ENCODE measurements at regions not wholly inside any gene's neighbourhood (a gene's known extent, or its start where the extent isn't known, plus 50 kb on each side); places are given as distances from the start of the nearest gene placed in this dataset.
"Not testable (repeated sequence)": the region's sequence is repeated elsewhere in the genome, so short reads cannot be mapped to it uniquely, and the experiment has no call there.

- no peak for TF ChIP-seq CTCF (conservative IDR thresholded peaks at IDR 0.05)
- H3K27ac ChIP-seq = no peak overlapping the region
These were observed 600.0 kb downstream of the KCTD12 start for GRCh38 chr13:76286178-76286577.

DNA sequence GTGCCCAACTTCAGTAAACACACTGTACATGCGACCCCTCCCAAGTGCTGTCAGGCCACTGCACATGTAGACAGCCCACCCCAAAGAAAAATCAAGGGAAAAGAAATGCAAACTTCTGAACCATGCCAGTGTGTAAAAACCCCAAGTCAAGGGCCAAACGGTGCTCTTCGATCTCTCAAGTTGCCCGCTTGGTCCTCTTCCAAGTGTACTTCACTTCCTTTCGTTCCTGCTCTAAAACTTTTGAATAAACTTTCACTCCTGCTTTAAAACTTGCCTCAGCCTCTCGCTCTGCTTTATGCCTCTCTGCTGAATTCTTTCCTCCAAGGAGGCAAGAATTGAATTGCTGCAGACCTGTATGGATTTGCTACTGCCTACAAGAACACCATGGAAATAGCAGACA, 600.7 kb downstream of the KCTD12 start:
- no peak for TF ChIP-seq CTCF (conservative IDR thresholded peaks at IDR 0.05)
- no peak overlapping the region for H3K27ac ChIP-seq

DNA sequence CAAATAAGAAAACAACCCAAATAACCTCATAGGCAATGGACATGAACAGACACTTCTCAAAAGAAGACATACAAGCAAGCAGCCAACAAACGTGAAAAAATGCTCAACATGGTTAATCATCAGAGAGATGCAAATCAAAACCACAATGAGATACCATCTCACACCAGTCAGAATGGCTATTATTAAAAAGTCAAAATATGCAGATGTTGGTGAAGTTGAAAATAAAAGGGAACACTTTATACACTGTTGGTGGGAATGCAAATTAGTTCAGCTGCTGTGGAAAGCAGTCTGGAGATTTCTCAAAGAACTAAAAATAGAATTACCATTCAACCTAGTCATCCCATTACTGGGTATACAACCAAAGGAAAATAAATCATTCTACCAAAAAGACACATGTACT, 606.4 kb downstream of the KCTD12 start:
- not testable (repeated sequence) for H3K27ac ChIP-seq

DNA sequence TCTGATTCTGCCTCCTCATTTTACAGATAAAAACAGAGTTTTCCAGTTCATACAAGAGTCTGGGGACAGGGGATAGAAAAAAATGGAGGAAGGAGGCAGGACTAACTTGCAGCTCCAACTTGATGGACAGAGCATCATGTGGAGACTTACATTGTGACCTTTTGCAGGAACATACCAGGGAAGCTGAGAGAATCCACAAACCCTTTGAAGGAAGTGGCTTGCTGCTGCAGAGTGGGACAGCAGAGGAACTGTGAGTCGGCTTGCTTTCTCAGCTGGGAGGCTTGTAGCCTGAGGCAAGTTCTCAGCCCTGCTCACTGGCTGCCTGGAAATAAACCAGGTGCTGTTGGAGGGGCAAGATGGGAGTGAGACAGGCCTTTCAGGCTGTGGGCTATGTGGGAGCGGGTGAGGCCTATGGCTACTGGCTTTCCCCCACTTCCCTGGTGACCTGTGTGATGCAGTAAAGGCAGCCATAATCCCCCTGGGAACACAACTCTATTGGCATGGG, 614.4 kb downstream of the KCTD12 start:
- no peak for TF ChIP-seq CTCF (conservative IDR thresholded peaks at IDR 0.05)
- no peak overlapping the region for H3K27ac ChIP-seq

- not testable (repeated sequence) for H3K27ac ChIP-seq
These were observed 617.9 kb downstream of the KCTD12 start for GRCh38 chr13:76268307-76268706.

DNA sequence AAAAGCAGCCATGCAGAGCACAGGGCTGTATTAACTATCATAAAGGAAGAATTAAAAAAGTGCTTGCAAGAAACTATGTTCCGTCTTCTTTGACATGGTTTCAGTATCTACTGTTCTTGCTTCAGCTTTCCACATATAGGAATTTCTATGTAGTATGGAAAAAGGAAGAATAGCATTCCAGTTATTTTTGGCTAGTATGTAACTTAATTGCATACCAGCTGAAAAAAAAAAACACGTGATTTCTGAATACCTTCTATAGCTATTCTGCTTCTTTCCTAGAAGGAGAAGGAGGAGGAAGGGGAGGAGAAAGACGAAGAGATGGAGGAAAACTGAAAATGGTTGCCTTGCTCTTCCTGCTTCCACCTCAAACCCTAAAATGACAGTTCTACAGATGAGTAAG, 619.0 kb downstream of the KCTD12 start:
- no peak overlapping the region for H3K27ac ChIP-seq
- no peak for TF ChIP-seq CTCF (conservative IDR thresholded peaks at IDR 0.05)

- TF ChIP-seq CTCF (conservative IDR thresholded peaks at IDR 0.05) = no peak
- H3K27ac ChIP-seq = no peak overlapping the region
These were observed 619.6 kb downstream of the KCTD12 start for GRCh38 chr13:76266561-76266960.

- H3K27ac ChIP-seq = no peak overlapping the region
- no peak for TF ChIP-seq CTCF (conservative IDR thresholded peaks at IDR 0.05)
These were observed 614.1 kb downstream of the LMO7 start for GRCh38 chr13:76250211-76250610.

DNA sequence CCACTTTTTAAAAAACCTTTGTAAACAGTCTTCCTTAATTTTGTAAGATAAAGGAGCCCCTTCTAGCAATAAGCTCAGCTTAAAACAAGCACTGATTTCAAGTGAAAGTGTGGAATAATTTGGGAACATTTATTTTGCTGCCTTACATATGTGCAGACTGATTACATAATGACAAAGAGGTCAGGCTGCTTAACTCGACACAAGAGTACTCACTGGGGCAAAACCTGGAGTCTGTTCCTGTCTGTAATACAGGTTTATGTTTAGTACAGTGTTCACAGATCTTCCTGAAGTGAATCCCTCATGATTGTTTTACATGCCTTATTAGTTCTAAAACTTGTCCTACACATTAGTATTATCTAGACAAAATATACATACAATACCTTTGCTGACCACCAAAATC, 609.8 kb downstream of the LMO7 start:
- H3K27ac ChIP-seq = no peak overlapping the region
- no peak for TF ChIP-seq CTCF (conservative IDR thresholded peaks at IDR 0.05)

All from VCaP (cell line).